T-helper 2 cell treated with Interferon-gamma antibody and Interleukin-4, amounts not matched to agents 5 μg/mL and 100 μg/mL, for 36 hours (primary cell): ENCODE measurements at regions not wholly inside any gene's neighbourhood (a gene's known extent, or its start where the extent isn't known, plus 50 kb on each side); places are given as distances from the start of the nearest gene placed in this dataset.
"Not testable (repeated sequence)": the region's sequence is repeated elsewhere in the genome, so short reads cannot be mapped to it uniquely, and the experiment has no call there.

Experiments
- DNase-seq: peaks from one replicate; pipeline ENCODE4 v3.0.0; 2021; ENCODE audit warnings: low spot score
- H3K27ac Mint-ChIP-seq: one replicate; pipeline ENCODE4 v1.8.0; 2021; ENCODE audit warnings: mild to moderate bottlenecking, mixed read lengths
- H3K27me3 Mint-ChIP-seq: one replicate; pipeline ENCODE4 v1.8.0; 2021; ENCODE audit warnings: low read depth, mixed read lengths
- H3K36me3 Mint-ChIP-seq: one replicate; pipeline ENCODE4 v1.8.0; 2021; ENCODE audit warnings: low read depth, mixed read lengths
- H3K4me1 Mint-ChIP-seq: one replicate; pipeline ENCODE4 v1.8.0; 2021; ENCODE audit warnings: low read depth, mixed read lengths
- H3K4me3 Mint-ChIP-seq: one replicate; pipeline ENCODE4 v1.8.0; 2022; ENCODE audit warnings: mild to moderate bottlenecking, moderate library complexity, mixed read lengths
- H3K9me3 Mint-ChIP-seq: one replicate; pipeline ENCODE4 v1.8.0; 2021; ENCODE audit warnings: mixed read lengths

DNA sequence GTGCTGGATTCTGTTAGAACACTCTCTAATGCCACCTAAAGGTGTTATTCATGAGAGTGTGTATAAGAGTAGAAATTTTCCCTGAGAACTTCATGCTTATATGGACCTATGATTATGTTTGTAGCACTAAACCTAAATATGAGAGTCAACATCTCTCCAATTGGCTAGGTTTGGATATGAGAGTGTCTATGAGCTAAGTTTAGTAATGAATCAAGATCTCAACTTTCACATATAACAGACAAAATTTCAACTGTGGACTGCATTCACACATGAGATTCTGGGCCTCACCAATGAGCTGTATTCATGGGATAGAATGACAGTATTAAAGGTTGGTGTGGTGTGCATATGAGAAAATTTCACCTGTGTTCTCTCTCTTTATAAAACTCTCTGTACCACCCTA lies 242.6 kb downstream of the RPS4Y2 start:
- no peak for DNase-seq
- no peak overlapping the region for H3K4me3 Mint-ChIP-seq
- H3K27ac Mint-ChIP-seq, result no peak overlapping the region
- H3K36me3 Mint-ChIP-seq, result no peaks in the 10 kb centered on the region
- H3K9me3 Mint-ChIP-seq, result no peaks in the 10 kb centered on the region
- peaks cover 41% of the 10 kb centered on the region for H3K4me1 Mint-ChIP-seq
- H3K27me3 Mint-ChIP-seq, result no peaks in the 10 kb centered on the region

DNA sequence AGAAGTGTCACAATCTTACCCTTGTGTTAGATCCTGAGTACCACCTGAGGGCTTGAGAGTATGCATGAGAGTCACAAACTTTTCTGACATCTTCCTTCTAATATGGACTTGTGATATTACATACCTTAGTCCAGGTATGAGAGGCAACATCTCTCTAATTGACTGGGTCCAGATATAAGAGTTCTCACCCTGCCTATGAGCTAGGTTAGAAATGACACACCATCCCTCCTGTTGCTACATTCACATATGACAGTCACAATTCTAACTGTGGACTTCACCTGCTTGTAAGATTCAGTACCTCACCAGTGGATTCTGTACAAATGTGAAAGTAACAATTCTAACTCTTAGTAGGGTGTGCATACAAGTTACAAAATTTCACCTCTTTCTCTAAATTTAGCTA lies 245.2 kb downstream of the RPS4Y2 start:
- DNase-seq, result no peak
- Mint-ChIP-seq H3K36me3 (peaks cover 2% of the 10 kb centered on the region), H3K27me3 (no peaks in the 10 kb centered on the region), H3K9me3 (no peaks in the 10 kb centered on the region), H3K4me3 (no peak overlapping the region), H3K27ac (no peak overlapping the region), H3K4me1 (peaks cover 45% of the 10 kb centered on the region)

DNA sequence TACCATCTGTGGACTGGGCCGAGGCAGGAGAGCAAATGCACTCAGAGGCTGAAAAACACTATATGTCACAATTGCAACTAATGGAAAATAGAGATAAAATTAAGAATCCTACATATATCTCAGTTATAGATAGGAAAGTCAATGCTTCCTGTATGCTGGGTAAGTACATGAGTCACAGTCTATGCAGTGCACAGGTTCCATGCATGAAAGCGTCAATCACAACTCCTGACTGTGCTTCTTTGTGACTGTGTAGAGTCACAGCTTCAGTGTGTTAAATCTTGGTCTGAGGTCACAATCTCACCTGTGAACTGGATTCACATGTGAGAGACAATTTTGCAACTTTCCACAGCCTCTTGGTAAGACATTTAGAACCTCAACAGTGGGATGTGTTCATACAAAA lies 247.2 kb downstream of the RPS4Y2 start:
- Mint-ChIP-seq H3K4me1 (peaks cover 36% of the 10 kb centered on the region), H3K9me3 (peaks cover 5% of the 10 kb centered on the region), H3K27ac (no peak overlapping the region), H3K4me3 (no peak overlapping the region), H3K27me3 (no peaks in the 10 kb centered on the region), H3K36me3 (peaks cover 9% of the 10 kb centered on the region)
- DNase-seq, result no peak

DNA sequence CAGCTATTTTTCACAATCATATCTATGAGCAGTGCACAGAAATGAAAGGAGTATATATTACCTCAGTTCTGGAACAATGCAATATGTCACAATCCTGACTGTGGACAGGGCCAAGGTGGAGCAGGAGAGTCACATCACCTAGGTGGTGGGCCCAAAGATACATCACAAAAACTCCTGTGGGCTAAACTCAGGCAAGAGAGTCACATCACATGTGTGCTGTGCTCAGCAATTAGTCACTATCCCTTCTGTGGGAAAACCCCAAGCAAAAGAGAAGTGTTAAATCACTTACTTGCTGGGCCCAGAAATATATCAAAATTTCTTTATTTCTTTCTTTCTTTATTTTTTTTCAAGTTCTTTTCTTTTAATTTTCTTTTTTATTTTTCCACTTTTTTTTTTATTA lies 249.6 kb downstream of the RPS4Y2 start:
- peak; percentile 16 for DNase-seq
- Mint-ChIP-seq H3K27me3 (no peaks in the 10 kb centered on the region), H3K36me3 (peaks cover 9% of the 10 kb centered on the region), H3K27ac (no peak overlapping the region), H3K9me3 (peaks cover 9% of the 10 kb centered on the region), H3K4me3 (no peak overlapping the region), H3K4me1 (peaks cover 25% of the 10 kb centered on the region)

- Mint-ChIP-seq H3K9me3 (peaks cover 3% of the 10 kb centered on the region), H3K27me3 (no peaks in the 10 kb centered on the region), H3K36me3 (no peaks in the 10 kb centered on the region), H3K27ac (no peak overlapping the region), H3K4me3 (peak overlapping the region; percentile 74), H3K4me1 (peaks cover 32% of the 10 kb centered on the region)
- DNase-seq, result no peak
These were observed 265.9 kb downstream of the RPS4Y2 start for GRCh38 chrY:21021811-21022210.

- peaks cover 32% of the 10 kb centered on the region for H3K4me1 Mint-ChIP-seq
These were observed 266.6 kb downstream of the RPS4Y2 start for GRCh38 chrY:21022326-21023044.

GRCh38 chrY:21023906-21024305 lies 268.0 kb downstream of the RPS4Y2 start:
- DNase-seq, result no peak
- Mint-ChIP-seq H3K4me1 (peaks cover 39% of the 10 kb centered on the region), H3K27ac (no peak overlapping the region), H3K27me3 (no peaks in the 10 kb centered on the region), H3K4me3 (no peak overlapping the region), H3K36me3 (peaks cover 4% of the 10 kb centered on the region), H3K9me3 (peaks cover 3% of the 10 kb centered on the region)

More at GRCh38 chrY:21022326-21023044, 266.6 kb downstream of the RPS4Y2 start:
- H3K9me3 Mint-ChIP-seq, result peaks cover 3% of the 10 kb centered on the region
- peak overlapping the region; percentile 74 for H3K4me3 Mint-ChIP-seq
- no peaks in the 10 kb centered on the region for H3K27me3 Mint-ChIP-seq
- peaks cover 2% of the 10 kb centered on the region for H3K36me3 Mint-ChIP-seq
- peak; percentile 25 for DNase-seq
- H3K27ac Mint-ChIP-seq, result peak overlapping the region; percentile 71

GRCh38 chrY:21028506-21028905 lies 272.6 kb downstream of the RPS4Y2 start:
- peaks cover 40% of the 10 kb centered on the region for H3K4me1 Mint-ChIP-seq
- H3K27ac Mint-ChIP-seq, result no peak overlapping the region
- peak overlapping the region; percentile 12 for H3K4me3 Mint-ChIP-seq
- no peaks in the 10 kb centered on the region for H3K27me3 Mint-ChIP-seq
- peaks cover 3% of the 10 kb centered on the region for H3K9me3 Mint-ChIP-seq
- DNase-seq, result no peak
- peaks cover 7% of the 10 kb centered on the region for H3K36me3 Mint-ChIP-seq

DNA sequence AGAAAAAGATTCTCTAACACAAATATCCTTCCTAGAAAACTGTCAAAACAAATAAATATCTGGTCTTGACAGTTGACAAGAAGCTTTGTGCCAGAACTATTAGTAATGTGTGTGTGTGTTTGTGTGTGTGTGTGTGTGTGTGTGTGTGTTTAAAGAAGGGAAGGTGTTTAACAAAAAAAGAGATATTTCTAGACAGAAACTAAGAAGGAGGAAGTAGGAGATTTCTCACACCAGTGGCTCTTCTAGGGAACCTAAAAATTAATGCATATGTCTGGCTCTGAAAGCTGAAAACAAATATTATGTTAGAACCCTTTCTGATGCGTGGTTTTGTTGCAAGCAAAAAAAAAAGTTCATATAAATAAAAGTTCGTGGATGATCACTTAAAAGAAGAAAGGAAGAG lies 277.5 kb downstream of the RPS4Y2 start:
- Mint-ChIP-seq H3K36me3 (peaks cover 19% of the 10 kb centered on the region), H3K4me1 (peaks cover 42% of the 10 kb centered on the region), H3K27me3 (no peaks in the 10 kb centered on the region), H3K9me3 (peaks cover 16% of the 10 kb centered on the region), H3K27ac (peak overlapping the region; percentile 92), H3K4me3 (peak overlapping the region; percentile 76)
- DNase-seq, result no peak

DNA sequence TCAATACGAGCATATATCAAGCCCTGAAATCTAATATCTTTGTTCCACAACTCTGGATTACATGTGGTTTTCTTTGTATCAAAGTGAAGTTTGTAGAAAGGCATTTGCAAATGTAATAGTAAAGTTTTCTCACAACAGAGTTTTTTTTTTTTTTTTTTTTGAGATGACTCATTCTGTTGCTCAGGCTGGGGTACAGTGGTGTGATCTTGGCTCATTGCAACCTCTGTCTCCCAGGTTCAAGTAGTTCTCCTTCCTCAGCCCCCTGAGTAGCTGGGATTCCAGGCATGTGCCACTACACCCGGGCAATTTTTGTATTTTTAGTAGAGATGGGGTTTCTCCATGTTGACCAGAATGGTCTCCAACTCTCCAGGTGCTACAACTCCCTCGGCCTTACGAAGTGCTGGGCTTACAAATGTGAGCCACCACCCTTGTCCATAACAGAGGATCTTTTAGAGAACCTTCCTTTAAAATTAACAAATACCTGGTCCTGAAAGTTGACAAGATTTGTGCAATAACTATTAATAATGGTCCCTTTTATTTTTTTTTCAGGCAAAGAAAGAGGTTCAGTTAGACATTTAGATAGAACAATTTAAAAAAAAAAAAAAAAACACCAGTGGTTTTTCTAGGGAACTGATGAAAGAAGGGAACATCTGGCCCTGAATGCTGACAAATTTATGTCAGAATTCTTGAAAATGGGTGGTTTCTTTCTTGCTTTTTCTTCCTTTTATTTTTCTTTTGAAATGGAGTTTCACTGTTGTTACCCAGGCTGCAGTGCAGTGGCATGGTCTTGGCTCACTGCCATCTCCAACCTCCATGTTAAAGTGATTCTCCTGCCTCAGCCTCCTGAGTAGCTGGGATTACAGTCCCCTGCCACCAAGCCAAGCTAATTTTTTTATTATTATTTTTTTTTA lies 278.5 kb downstream of the RPS4Y2 start:
- Mint-ChIP-seq H3K27ac (peak overlapping the region; percentile 92), H3K4me3 (peak overlapping the region; percentile 76)

GRCh38 chrY:21037398-21037797 lies 281.5 kb downstream of the RPS4Y2 start:
- peaks cover 54% of the 10 kb centered on the region for H3K4me1 Mint-ChIP-seq
- not testable (repeated sequence) for H3K4me3 Mint-ChIP-seq, DNase-seq, H3K27me3 Mint-ChIP-seq
- H3K27ac Mint-ChIP-seq, result peak overlapping the region; percentile 32
- peaks cover 16% of the 10 kb centered on the region for H3K9me3 Mint-ChIP-seq
- H3K36me3 Mint-ChIP-seq, result peaks cover 29% of the 10 kb centered on the region

More for the DNA sequence above, 278.5 kb downstream of the RPS4Y2 start:
- peak; percentile 16 for DNase-seq
- Mint-ChIP-seq H3K4me1 (peaks cover 41% of the 10 kb centered on the region), H3K36me3 (peaks cover 18% of the 10 kb centered on the region), H3K9me3 (peaks cover 16% of the 10 kb centered on the region), H3K27me3 (no peaks in the 10 kb centered on the region)

DNA sequence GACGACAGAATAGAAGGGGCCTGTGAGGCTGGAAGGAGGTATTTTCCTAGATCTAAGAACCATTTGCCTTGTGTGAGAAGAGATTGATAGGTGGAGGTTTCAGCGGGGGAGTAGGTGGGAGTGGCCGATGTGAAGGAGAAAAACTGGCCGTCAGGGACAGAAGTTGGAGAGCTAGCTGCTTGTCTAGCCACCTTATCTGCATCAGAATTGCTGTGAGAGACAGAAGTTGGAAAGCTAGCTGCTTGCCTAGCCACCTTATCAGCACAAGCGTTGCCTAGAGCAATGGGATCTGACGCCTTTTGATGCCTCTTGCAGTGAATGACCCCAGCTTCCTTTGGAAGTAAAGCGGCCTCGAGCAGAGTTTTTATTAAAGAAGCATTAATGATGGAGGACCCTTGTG lies 283.9 kb downstream of the RPS4Y2 start:
- DNase-seq, result no peak
- Mint-ChIP-seq H3K4me1 (peaks cover 35% of the 10 kb centered on the region), H3K9me3 (peaks cover 21% of the 10 kb centered on the region), H3K4me3 (no peak overlapping the region), H3K36me3 (peaks cover 40% of the 10 kb centered on the region), H3K27me3 (no peaks in the 10 kb centered on the region), H3K27ac (no peak overlapping the region)

DNA sequence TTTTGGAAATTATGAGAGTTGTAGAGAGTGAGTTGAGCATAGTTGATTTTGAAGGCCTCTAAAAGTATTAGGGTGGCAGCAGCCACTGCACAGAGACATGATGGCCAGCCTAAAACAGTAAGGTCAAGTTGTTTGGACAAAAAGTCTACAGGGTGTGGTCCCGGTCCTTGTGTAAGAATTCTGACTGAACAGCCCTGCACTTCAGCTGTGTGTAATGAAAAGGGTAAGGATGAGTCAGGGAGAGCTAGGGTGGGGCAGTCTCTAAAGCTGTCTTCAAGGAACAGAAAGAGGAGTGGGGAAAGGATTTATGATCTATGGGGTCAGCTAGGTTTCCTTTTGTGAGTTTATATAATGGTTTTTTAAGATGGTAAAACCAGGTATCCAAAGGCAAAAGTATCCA lies 284.8 kb downstream of the RPS4Y2 start:
- H3K4me1 Mint-ChIP-seq, result peaks cover 36% of the 10 kb centered on the region
- not testable (repeated sequence) for H3K4me3 Mint-ChIP-seq, DNase-seq, H3K27me3 Mint-ChIP-seq
- peaks cover 21% of the 10 kb centered on the region for H3K9me3 Mint-ChIP-seq
- peak overlapping the region; percentile 14 for H3K27ac Mint-ChIP-seq
- peaks cover 37% of the 10 kb centered on the region for H3K36me3 Mint-ChIP-seq

DNA sequence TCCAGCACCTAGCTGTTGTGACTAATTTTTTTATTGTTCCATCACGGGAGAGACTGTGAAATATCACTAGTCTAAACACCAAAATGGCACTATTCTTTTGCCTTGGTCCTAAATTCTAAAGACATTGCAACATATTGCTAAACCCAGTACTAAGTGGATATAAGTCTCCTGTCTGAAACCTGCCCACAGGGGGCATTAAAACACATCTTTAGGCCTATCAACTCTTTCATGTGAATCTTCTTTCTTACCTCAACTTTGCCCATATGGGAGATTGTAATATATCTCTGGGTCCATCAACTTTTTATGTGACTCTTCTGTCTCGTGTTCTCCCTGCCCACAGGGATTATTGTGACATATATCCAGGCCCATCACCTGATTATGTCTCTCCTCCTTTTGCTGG lies 317.2 kb downstream of the RPS4Y2 start:
- no peak overlapping the region for H3K27ac Mint-ChIP-seq

More for the DNA sequence above, 317.2 kb downstream of the RPS4Y2 start:
- no peak overlapping the region for H3K4me3 Mint-ChIP-seq
- peaks cover 23% of the 10 kb centered on the region for H3K4me1 Mint-ChIP-seq
- peaks cover 6% of the 10 kb centered on the region for H3K9me3 Mint-ChIP-seq
- no peaks in the 10 kb centered on the region for H3K27me3 Mint-ChIP-seq
- H3K36me3 Mint-ChIP-seq, result peaks cover 1% of the 10 kb centered on the region
- DNase-seq, result no peak
